Endometrium (tissue), 2 donors: ENCODE measurements at regions not wholly inside any gene's neighbourhood (a gene's known extent, or its start where the extent isn't known, plus 50 kb on each side); places are given as distances from the start of the nearest gene placed in this dataset.
A peak's percentile ranks its signal among the peaks of the same experiment; 100 is the strongest.

Experiments used
- FAIRE-seq: peaks from 2 replicates; lab custom pipeline; 2012; peaks lifted over from hg19 to GRCh38; lab: Jason Lieb, UNC
- donor health status: control.
- donor health status: control.

DNA sequence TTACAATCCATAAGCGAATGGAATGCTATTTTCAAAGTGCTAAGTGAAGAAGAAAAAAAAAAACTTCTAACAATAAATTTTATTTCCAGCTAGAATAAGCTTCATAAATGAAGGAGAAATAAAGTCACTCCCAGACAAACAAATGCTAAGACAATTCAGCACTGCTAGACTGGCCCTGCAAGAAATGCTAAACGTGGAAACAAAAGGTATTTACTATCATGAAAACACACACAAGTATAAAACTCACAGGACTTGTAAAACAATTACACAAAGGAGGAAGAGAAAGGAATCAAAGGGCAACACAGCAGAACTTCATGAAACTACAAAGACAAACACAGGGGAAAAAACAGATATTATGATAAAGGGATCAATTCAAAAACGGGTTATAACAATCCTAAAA lies 85.8 kb upstream of the NELL2 start:
- no peak for FAIRE-seq

DNA sequence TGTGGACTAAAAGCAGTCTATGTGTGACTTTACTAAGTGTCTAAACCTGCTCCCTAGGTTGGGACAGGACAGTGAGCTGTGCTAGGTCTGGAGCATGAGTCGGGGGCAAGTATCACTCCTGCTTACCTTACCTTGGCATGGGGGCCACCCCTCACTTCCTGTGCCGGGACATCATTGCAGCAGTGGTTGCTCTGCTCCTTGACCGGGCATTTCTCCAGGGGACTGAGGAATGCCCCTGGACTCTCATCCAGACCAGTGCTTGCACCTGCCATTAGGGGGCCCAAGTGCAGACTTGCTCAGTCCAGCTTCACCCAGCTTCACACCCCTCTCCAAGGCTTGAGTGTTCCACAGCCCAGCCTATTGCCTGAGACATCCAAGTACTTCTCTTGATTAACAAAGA lies 84.7 kb upstream of the NELL2 start:
- no peak for FAIRE-seq

DNA sequence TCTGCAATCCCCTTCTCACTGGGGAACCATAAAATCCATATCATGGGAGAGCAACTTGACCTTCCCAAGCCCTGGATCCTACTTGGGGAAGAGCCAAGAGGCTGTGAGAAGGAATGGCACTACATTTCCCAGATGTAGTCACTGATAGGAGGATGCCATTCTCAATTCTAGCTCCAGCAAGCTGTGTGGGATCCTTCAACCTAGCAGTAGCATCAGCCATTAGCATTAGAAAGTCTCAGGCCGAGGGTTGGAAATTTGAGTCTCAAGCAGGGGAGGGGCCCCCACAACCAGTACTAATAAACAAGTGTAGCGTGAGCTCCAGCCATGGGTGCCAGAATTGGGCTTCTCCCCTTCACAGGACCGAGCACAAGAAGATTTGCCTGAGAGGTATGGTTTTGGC lies 84.3 kb upstream of the NELL2 start:
- FAIRE-seq = no peak

DNA sequence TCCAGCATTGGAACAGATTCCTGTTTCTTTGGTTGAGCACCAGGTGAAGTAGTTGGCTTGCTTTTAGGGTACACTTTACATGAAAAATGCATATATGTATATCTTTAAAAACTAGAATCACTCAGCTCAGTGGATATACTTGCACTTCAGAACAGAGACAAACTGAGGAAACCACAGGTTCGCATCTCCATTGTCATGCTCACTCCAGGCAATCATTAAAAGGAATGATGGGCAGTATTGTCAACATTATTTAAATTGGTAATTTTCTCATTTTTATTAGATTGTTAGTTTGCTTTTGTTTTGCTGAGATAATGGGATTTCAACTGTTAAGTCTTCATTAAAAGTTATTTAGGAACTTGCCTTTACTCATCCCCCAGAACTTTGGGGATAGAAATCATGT lies 71.0 kb upstream of the NELL2 start:
- no peak for FAIRE-seq

DNA sequence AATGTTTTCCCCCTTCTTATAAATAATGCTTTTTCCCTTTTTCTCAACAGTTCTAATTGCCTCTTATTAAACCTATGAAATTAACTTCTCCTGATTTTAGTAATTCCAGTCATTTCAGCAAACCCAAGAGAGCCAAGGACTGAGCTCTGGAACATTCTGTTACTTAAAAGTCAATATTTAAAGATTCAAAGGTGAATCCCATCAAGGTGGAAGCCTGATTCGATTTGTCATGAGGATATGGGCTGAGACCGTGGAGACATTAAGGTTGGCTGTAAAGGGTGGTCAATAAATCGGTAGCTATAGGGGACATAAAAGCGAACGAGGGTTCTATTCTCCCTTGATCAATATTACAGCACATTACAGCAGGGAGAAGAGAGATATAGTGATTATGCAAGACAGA lies 66.6 kb upstream of the NELL2 start:
- FAIRE-seq = no peak

DNA sequence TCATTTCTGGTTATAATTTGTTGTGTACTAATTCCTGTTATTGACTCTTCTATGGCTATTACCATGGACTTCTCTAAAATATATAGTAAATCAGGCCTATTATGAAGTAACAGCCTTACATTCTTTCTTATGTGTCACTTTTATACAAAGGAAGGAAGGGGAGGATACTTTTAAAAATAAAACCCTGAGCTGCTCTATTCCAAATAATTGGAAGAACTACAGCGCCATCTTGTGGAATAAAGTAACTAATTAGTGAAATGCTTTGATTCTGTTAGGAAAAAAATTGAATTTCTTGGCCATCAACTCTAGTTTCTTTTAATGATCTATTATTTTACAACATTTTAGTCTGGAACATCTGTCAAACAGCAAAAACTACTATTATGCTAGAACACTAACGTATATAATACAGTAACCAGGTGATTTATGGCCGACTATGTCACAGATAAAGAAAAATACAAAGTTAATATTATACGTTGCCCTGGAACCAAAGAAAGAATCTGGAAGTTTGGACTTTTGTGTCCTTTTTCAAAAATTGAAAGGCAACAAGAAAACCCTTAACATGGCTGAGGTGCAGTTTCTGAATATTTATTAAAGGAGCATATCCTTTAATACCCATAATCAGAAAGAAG lies 55.0 kb upstream of the NELL2 start:
- peak; percentile 97 for FAIRE-seq

DNA sequence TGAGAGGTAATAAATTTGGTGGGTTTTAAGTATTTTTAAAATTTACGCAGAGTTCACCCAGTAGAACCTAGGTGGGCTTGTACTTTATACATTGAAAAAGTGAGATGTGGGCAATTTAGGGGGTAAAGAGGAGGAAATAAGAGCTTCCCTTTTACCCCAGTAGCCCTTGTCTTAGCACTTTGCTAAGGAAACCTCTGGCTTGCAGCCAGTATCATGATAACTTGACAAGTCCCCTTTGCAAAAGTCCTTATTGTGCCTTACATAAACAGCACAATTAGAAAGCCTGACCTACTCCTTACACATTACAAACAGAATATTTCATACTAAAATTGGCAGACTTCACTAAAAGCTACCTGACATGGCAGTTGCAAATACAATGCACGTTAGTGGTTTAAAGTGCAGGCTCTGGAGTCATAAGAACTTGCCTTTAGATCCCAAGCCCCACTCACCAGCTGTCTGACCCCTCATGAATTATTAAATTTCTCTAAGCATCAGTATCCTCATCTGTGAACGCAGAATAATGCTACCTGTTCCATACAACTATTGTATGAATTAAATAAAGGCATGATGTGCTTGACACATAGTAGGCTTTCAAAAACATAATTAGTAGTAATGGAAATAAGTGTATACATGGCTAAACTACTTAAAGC lies 53.2 kb upstream of the NELL2 start:
- FAIRE-seq = no peak
